H1 (cell line): ENCODE measurements at regions not wholly inside any gene's neighbourhood (a gene's known extent, or its start where the extent isn't known, plus 50 kb on each side); places are given as distances from the start of the nearest gene placed in this dataset.

Experiments
- CTCF ChIA-PET: fragments of 300-600 bp; sonication (Branson Sonifier 250); formaldehyde crosslinking; loops from one replicate; lab custom pipeline; 2021; ENCODE audit not compliant: partially characterized antibody; lab: Charles Lee
- POLR2A ChIA-PET: fragments of 300-600 bp; sonication (Branson Sonifier 250); formaldehyde crosslinking; loops from one replicate; lab custom pipeline; 2021; ENCODE audit warnings: inconsistent platforms; ENCODE audit not compliant: partially characterized antibody; lab: Charles Lee
- DNase-seq, 2 experiments: peaks; one replicate each; pipeline versions ENCODE4 v3.0.0 to v3.0.0-alpha.2; 2010 to 2022; ENCODE audit warnings: low spot score in 2 of 2, low read depth in 1 of 2, mixed read lengths in 1 of 2
- FAIRE-seq: peaks from 2 replicates; lab custom pipeline; 2011; peaks lifted over from hg19 to GRCh38; lab: Jason Lieb, UNC
- H2AFZ ChIP-seq: 2 replicates; pipeline ENCODE4 v1.8.1; 2012; ENCODE audit warnings: low read length, inconsistent platforms
- H2AK5ac ChIP-seq: 2 replicates; pipeline ENCODE4 v1.6.1; 2013; ENCODE audit warnings: low read depth, low read length
- H2BK120ac ChIP-seq: replicated peaks from 2 replicates; pipeline ENCODE3; 2013; ENCODE audit warnings: low read depth, low read length, inconsistent platforms
- H2BK12ac ChIP-seq: 2 replicates; pipeline ENCODE4 v1.6.1; 2013; ENCODE audit warnings: low read depth, low read length
- H2BK15ac ChIP-seq: 2 replicates; pipeline ENCODE4 v1.6.1; 2013; ENCODE audit warnings: low read length
- H2BK20ac ChIP-seq: 2 replicates; pipeline ENCODE4 v1.6.1; 2013; ENCODE audit warnings: low read length
- H2BK5ac ChIP-seq: 2 replicates; pipeline ENCODE4 v1.6.1; 2013; ENCODE audit warnings: low read depth, low read length
- H3K14ac ChIP-seq: 2 replicates; pipeline ENCODE4 v1.6.1; 2013; ENCODE audit warnings: inconsistent platforms; ENCODE audit not compliant: insufficient read length
- H3K18ac ChIP-seq: 2 replicates; pipeline ENCODE4 v1.6.1; 2013; ENCODE audit warnings: low read length; ENCODE audit errors: extremely low read depth
- H3K23ac ChIP-seq: 2 replicates; pipeline ENCODE4 v1.6.1; 2013; ENCODE audit warnings: inconsistent platforms; ENCODE audit not compliant: insufficient read length
- H3K23me2 ChIP-seq: 2 replicates; pipeline ENCODE4 v1.6.1; 2013; ENCODE audit warnings: low read depth, low read length
- H3K27ac ChIP-seq: 2 replicates; pipeline ENCODE4 v1.6.1; 2011; ENCODE audit warnings: low read depth, low read length, inconsistent platforms
- H3K27me3 ChIP-seq, 4 experiments: replicated peaks in 1 of 4; 1 replicate in 1 of 4; 2 replicates in 3 of 4; pipeline versions ENCODE4 v1.6.1 to v1.8.1; 2011 to 2013; ENCODE audit warnings: low read length in 3 of 4, mild to moderate bottlenecking in 3 of 4, inconsistent platforms in 2 of 4, mixed read lengths in 2 of 4, moderate library complexity in 1 of 4; ENCODE audit not compliant: control insufficient read depth in 3 of 4, insufficient read depth in 3 of 4; ENCODE audit errors: extremely low read depth in 1 of 4
- H3K36me3 ChIP-seq, 4 experiments: 2 replicates each; pipeline versions ENCODE4 v1.6.1 to v1.8.1; 2011 to 2013; ENCODE audit warnings: mild to moderate bottlenecking in 4 of 4, low read length in 3 of 4, moderate library complexity in 2 of 4, control low read depth in 1 of 4, inconsistent platforms in 1 of 4; ENCODE audit not compliant: insufficient read depth in 4 of 4, control insufficient read depth in 2 of 4
- H3K4ac ChIP-seq: replicated peaks from 2 replicates; pipeline ENCODE3; 2013; ENCODE audit warnings: low read length, low read depth, mixed read lengths, inconsistent platforms; ENCODE audit not compliant: insufficient read length
- H3K4me1 ChIP-seq, 4 experiments: replicated peaks in 1 of 4; 1 replicate in 1 of 4; 2 replicates in 3 of 4; pipeline versions ENCODE4 v1.6.1 to v1.8.1; 2011 to 2013; ENCODE audit warnings: low read length in 3 of 4, inconsistent platforms in 2 of 4, mixed read lengths in 1 of 4; ENCODE audit not compliant: insufficient read depth in 4 of 4, control insufficient read depth in 3 of 4
- H3K4me2 ChIP-seq, 2 experiments: 2 replicates each; pipeline versions ENCODE4 v1.6.1 to v1.8.1; 2011 to 2013; ENCODE audit warnings: low read depth in 2 of 2, low read length in 2 of 2, control low read depth in 1 of 2, inconsistent platforms in 1 of 2, mild to moderate bottlenecking in 1 of 2; ENCODE audit not compliant: insufficient read depth in 1 of 2
- H3K4me3 ChIP-seq, 4 experiments: fragments of 200-600, 300-600 bp in 1 of 4; sonication (generic), shearing (Covaris generic), sonication (Bioruptor Twin) in 1 of 4; 2 replicates each; pipeline versions ENCODE4 v1.5.1 to v1.8.1; 2011 to 2016; ENCODE audit warnings: low read length in 4 of 4, low read depth in 3 of 4, control low read depth in 2 of 4, inconsistent platforms in 2 of 4, mild to moderate bottlenecking in 2 of 4, mixed read lengths in 1 of 4, moderate library complexity in 1 of 4; ENCODE audit not compliant: insufficient read depth in 2 of 4; ENCODE audit errors: extremely low read depth in 1 of 4
- H3K56ac ChIP-seq: replicated peaks from 2 replicates; pipeline ENCODE3; 2013; ENCODE audit warnings: low read depth, mild to moderate bottlenecking, mixed read lengths, low read length, inconsistent platforms; ENCODE audit not compliant: insufficient read length
- H3K79me1 ChIP-seq: 2 replicates; pipeline ENCODE4 v1.6.1; 2013; ENCODE audit warnings: low read depth, low read length, control low read depth
- H3K79me2 ChIP-seq, 2 experiments: 2 replicates each; pipeline versions ENCODE4 v1.6.1 to v1.8.1; 2012 to 2013; ENCODE audit warnings: low read length in 2 of 2, mild to moderate bottlenecking in 2 of 2, inconsistent platforms in 1 of 2; ENCODE audit not compliant: insufficient read depth in 2 of 2, control insufficient read depth in 1 of 2
- H3K9ac ChIP-seq, 4 experiments: replicated peaks in 1 of 4; 1 replicate in 1 of 4; 2 replicates in 3 of 4; pipeline versions ENCODE4 v1.6.1 to v1.8.1; 2011 to 2013; ENCODE audit warnings: low read depth in 3 of 4, low read length in 3 of 4, control low read depth in 2 of 4, mild to moderate bottlenecking in 2 of 4, moderate library complexity in 2 of 4, inconsistent platforms in 1 of 4; ENCODE audit errors: extremely low read depth in 1 of 4
- H3K9me3 ChIP-seq, 2 experiments: 2 replicates each; pipeline versions ENCODE4 v1.6.1 to v1.8.1; 2012 to 2013; ENCODE audit warnings: mild to moderate bottlenecking in 2 of 2, moderate library complexity in 2 of 2, control low read depth in 1 of 2, inconsistent platforms in 1 of 2, low read depth in 1 of 2, low read length in 1 of 2, mixed read lengths in 1 of 2; ENCODE audit not compliant: insufficient read depth in 2 of 2
- H4K20me1 ChIP-seq, 2 experiments: replicated peaks in 1 of 2; 2 replicates each; pipeline versions ENCODE3 to v1.8.1; 2011 to 2013; ENCODE audit warnings: inconsistent platforms in 2 of 2, low read length in 2 of 2, mild to moderate bottlenecking in 1 of 2; ENCODE audit not compliant: insufficient read depth in 2 of 2, control insufficient read depth in 1 of 2
- H4K5ac ChIP-seq: 2 replicates; pipeline ENCODE4 v1.6.1; 2013; ENCODE audit warnings: low read length, low read depth, mixed read lengths, inconsistent platforms; ENCODE audit not compliant: insufficient read length
- H4K8ac ChIP-seq: 2 replicates; pipeline ENCODE4 v1.8.0; 2013; ENCODE audit warnings: mild to moderate bottlenecking, moderate library complexity, low read length, inconsistent platforms; ENCODE audit not compliant: insufficient read depth; ENCODE audit errors: extremely low read depth
- H4K91ac ChIP-seq: replicated peaks from 2 replicates; pipeline ENCODE3; 2013; ENCODE audit warnings: low read length, mixed read lengths, inconsistent platforms; ENCODE audit not compliant: insufficient read length
- BRCA1 ChIP-seq: IDR thresholded peaks from 2 replicates; pipeline ENCODE4 v1.6.1; 2012; ENCODE audit warnings: low read depth, low read length, improper control_type of control experiment
- CEBPB ChIP-seq: IDR thresholded peaks from 2 replicates; pipeline ENCODE4 v1.6.1; 2012; ENCODE audit warnings: low read depth, low read length
- CHD2 ChIP-seq: IDR thresholded peaks from 2 replicates; pipeline ENCODE4 v1.6.1; 2012; ENCODE audit warnings: low read length, improper control_type of control experiment
- HDAC2 ChIP-seq, 2 experiments: fragments of 300-600 bp in 1 of 2; sonication (generic) in 1 of 2; IDR thresholded peaks; 2 replicates each; pipeline ENCODE4 v1.6.1; 2011 to 2012; ENCODE audit warnings: low read depth in 2 of 2, low read length in 2 of 2, mild to moderate bottlenecking in 2 of 2, moderate library complexity in 2 of 2, borderline replicate concordance in 1 of 2, inconsistent platforms in 1 of 2
- KDM5A ChIP-seq: fragments of 200-600 bp; IDR thresholded peaks from 2 replicates; pipeline ENCODE4 v1.7.1; 2012; ENCODE audit warnings: mild to moderate bottlenecking, low read length, inconsistent platforms, mixed read lengths
- POU5F1 ChIP-seq: IDR thresholded peaks from 2 replicates; pipeline ENCODE4 v1.6.1; 2011; ENCODE audit warnings: low read depth, mild to moderate bottlenecking, low read length, moderate library complexity
- RAD21 ChIP-seq, 2 experiments: IDR thresholded peaks in 1 of 2; conservative IDR thresholded peaks in 1 of 2; 2 replicates each; pipeline ENCODE4 v1.6.1; 2011; ENCODE audit warnings: low read depth in 2 of 2, low read length in 2 of 2, improper control_type of control experiment in 1 of 2, inconsistent platforms in 1 of 2, mild to moderate bottlenecking in 1 of 2, moderate library complexity in 1 of 2
- SP1 ChIP-seq: IDR thresholded peaks from 2 replicates; pipeline ENCODE4 v1.6.1; 2011; ENCODE audit warnings: low read depth, low read length
- SP4 ChIP-seq: IDR thresholded peaks from 2 replicates; pipeline ENCODE4 v1.6.1; 2012; ENCODE audit warnings: low read length, inconsistent platforms
- TEAD4 ChIP-seq: IDR thresholded peaks from 2 replicates; pipeline ENCODE4 v1.6.1; 2012; ENCODE audit warnings: low read depth, low read length, inconsistent platforms, mixed read lengths
- WGBS, 2 experiments: shearing (Covaris generic) in 1 of 2; methylation state at CpG; one replicate each; pipeline versions ENCODE4 v1.1.6 to v1.1.7; 2013 to 2015; ENCODE audit warnings: low lambda C conversion rate in 2 of 2, mixed read lengths in 2 of 2, inconsistent platforms in 1 of 2, low coverage in 1 of 2, missing lambda C conversion rate in 1 of 2; ENCODE audit not compliant: insufficient replicate concordance in 2 of 2, insufficient coverage in 1 of 2, insufficient read length in 1 of 2; ENCODE audit errors: extremely low coverage in 1 of 2, missing lambda C conversion rate in 1 of 2; 5-methylcytosine and 5-hydroxymethylcytosine counted together

DNA sequence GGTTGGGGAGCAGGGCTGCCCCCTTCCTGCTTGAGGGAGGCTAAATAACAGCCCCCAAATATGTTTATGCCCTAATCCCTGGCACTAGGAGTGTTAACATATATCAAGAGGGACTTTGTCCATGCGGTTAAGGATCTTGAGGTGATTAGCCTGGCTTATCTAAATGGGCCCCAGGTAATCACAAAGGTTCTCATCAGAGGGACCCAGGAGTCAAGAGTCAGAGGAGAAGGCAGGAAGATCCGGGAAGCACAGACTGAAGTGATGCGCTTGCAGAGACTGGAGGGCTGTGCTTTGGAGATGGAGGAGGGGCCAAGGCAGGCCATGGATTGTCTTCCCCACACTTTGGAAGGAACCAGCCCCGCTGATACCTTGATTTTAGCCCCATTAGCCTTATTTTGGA lies 86.4 kb downstream of the IER5 start:
- Histone ChIP-seq H3K23me2 (no peaks in the 10 kb centered on the region), H3K36me3 (no peaks in the 10 kb centered on the region), H3K56ac (no peak overlapping the region), H2BK5ac (no peak overlapping the region), H4K20me1 (no peaks in the 10 kb centered on the region), H3K9ac (no peak overlapping the region), H2BK120ac (no peak overlapping the region), H3K18ac (no peak overlapping the region), H4K8ac (no peak overlapping the region), H3K27ac (no peak overlapping the region), H3K14ac (no peak overlapping the region), H2AK5ac (no peak overlapping the region), H3K4ac (no peak overlapping the region), H4K91ac (no peak overlapping the region), H3K27me3 (no peaks in the 10 kb centered on the region), H2BK15ac (no peak overlapping the region), H3K9me3 (no peaks in the 10 kb centered on the region), H3K4me2 (no peak overlapping the region), H3K79me1 (no peaks in the 10 kb centered on the region), H3K79me2 (no peaks in the 10 kb centered on the region), H3K4me3 (no peak overlapping the region), H2AFZ (no peak overlapping the region), H3K4me1 (peaks cover 3 to 5% (median 4%) of the 10 kb centered on the region in 4 experiments; a peak in 6 of 7 replicates), H2BK12ac (no peak overlapping the region), H4K5ac (no peak overlapping the region), H2BK20ac (no peak overlapping the region), H3K23ac (no peak overlapping the region)
- DNase-seq (peak in 1 of 2 experiments; percentile 40), FAIRE-seq (no peak)
- WGBS, 2 experiments = 85% methylated on average over 4 of the region's 4 CpGs; no CpG with 5 or more reads in 1 of the 2 experiments
- TF ChIP-seq SP4 = no peak
- TF ChIP-seq RAD21 (IDR thresholded peaks at IDR 0.05 in 1 of 2, conservative IDR thresholded peaks at IDR 0.05 in 1 of 2; ENCODE audit: low read depth in 2 of 2, low read length in 2 of 2) = no peak
- TF ChIP-seq TEAD4 = no peak
- no peak for TF ChIP-seq POU5F1
- TF ChIP-seq CHD2 = no peak
- TF ChIP-seq BRCA1 = no peak
- TF ChIP-seq SP1 = no peak
- no peak for TF ChIP-seq CEBPB
- no peak for TF ChIP-seq KDM5A
- TF ChIP-seq HDAC2 (IDR thresholded peaks at IDR 0.05; ENCODE audit: borderline replicate concordance in 1 of 2, low read depth in 2 of 2, low read length in 2 of 2) = no peak
- CTCF ChIA-PET = interaction anchor here (1.6 to 2.8 kb wide), 2 partner anchors 14 to 33 kb away, joined by 3 to 6 read pairs; no protein-coding TSS in a partner anchor
- POLR2A ChIA-PET = no interaction called here
